GM10248 (cell line): ENCODE measurements at regions not wholly inside any gene's neighbourhood (a gene's known extent, or its start where the extent isn't known, plus 50 kb on each side); places are given as distances from the start of the nearest gene placed in this dataset.
"Not testable (repeated sequence)": the region's sequence is repeated elsewhere in the genome, so short reads cannot be mapped to it uniquely, and the experiment has no call there.

ENCODE experiments used
- CTCF ChIA-PET: fragments of 300-600 bp; sonication (Branson Sonifier 250); formaldehyde crosslinking; extraction: SDS; loops from one replicate; lab custom pipeline; 2021; ENCODE audit warnings: antibody characterized with exemption; lab: Yijun Ruan, JAX
- POLR2A ChIA-PET: fragments of 350-650 bp; sonication (Branson Sonifier 250); formaldehyde crosslinking; extraction: SDS; loops from one replicate; lab custom pipeline; 2020; ENCODE audit warnings: antibody characterized with exemption; lab: Yijun Ruan, JAX
- DNase-seq: peaks from one replicate; pipeline ENCODE4 v3.0.0; 2012; ENCODE audit errors: extremely low spot score

DNA sequence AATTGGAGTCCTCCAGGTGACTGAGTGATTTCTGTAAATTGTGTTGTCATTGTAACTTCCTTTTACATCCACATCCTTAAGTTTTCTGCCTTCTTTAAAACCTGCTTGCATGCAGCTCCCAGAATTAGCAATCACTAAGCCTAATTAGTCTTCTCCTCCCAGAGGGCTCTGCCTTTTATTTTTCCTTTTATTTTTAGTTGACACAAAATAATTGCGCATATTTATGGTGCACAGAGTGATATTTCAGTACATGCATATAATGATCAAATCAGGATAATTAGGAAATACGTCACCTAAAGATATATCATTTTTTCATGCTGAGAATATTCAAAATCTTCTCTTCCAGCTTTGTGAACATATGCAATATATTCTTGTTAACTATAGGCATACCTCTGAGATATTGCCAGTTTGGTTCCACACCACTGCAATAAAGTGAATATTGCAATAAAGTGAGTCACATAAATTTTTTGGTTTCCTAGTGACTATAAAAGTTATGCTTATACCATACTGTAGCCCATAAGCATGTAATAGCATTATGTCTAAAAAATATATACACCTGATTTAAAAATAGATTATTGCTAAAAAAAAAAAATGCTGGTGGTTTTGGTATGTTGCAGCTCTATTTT is 210.5 kb downstream of the BCL2L11 start:
- DNase-seq, CTCF ChIA-PET, POLR2A ChIA-PET: not testable (repeated sequence)

DNA sequence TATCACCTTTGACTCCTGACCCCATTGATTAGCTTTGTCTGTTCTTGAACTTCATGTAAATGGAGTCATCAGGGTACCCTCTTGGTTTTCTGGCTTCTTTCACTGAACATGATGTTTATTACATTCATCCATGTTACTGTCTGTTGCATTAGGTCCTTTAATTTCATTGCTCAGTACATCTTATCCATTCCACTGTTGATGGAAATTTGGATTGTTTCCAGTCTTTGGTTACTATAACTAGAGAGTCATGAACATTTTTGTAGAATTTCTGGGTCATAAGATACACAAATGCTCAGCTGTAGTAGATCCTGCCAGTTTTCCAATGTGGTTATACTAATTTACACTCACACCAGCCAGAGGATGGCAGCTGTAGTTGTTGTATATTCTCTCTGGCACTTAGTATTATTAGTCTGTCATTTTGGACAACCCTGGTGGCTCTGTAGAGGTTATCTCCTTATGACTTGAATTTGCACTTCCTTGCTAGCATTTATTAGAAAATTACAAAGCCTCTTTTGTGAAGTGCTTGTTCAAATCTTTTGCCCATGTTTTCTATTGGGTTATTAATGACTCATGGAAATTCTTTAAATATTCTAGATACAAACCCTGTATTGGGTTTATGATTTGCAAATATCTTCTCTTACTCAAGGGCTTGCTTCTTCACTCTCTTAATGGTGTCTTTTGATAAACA is 214.7 kb downstream of the BCL2L11 start:
- POLR2A ChIA-PET, CTCF ChIA-PET, DNase-seq: not testable (repeated sequence)

DNA sequence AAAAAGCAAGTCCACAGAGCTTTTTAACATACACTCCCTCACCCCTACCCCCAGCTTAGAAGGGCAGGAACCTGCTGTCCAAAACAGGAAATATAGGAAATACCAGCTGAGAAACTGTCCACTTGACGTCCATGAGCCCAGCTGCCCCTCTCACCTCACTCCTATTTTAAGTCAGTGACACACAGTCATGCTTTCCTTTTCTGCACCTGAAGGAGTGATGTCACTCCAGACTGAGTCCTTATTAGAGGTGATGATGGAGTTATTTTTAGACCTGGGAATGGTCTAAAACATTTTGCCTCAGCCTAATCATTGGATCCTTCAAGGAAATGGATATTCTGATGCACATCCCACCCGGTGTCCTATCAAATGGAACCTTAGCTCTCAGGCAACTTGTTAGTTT is 217.8 kb downstream of the BCL2L11 start:
- CTCF ChIA-PET, POLR2A ChIA-PET, DNase-seq: not testable (repeated sequence)

DNA sequence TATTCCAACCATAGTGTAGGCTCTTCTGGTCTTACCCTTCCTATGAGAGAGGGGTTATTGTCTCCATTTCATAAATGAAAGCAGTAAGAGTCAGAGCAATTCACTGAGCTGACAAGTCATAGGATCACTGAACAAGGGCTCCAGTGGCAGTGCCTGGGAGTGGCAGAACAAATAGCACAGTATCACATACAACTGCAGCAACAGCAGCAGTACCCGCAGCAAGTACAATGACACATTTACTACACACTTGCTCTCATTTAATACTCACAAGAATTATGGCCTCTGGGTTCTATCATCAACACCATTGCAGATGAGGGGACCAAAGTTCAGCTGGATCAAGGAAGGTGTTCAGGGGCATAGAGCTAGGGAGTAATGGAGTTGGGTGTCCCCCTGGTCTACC is 218.8 kb downstream of the BCL2L11 start:
- POLR2A ChIA-PET, DNase-seq, CTCF ChIA-PET: not testable (repeated sequence)

DNA sequence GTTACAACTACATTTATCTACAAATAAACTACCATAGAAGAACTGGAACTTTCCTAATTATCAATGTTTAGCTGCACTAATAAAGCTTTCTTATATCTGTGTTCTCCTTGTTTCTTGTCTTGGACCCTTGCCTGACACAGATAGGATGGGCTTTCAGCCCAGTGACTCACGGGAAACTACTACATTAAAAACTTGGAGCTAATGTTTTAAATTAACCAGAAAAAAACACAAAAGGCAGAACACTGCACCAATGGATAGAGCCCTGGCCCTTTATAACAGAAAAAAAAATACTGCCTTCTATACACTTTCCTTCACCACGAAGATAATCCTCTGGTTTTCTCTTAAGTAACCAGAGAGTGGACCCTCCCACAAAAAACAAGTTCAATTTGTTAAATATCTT is 223.9 kb downstream of the BCL2L11 start:
- POLR2A ChIA-PET, CTCF ChIA-PET, DNase-seq: not testable (repeated sequence)

DNA sequence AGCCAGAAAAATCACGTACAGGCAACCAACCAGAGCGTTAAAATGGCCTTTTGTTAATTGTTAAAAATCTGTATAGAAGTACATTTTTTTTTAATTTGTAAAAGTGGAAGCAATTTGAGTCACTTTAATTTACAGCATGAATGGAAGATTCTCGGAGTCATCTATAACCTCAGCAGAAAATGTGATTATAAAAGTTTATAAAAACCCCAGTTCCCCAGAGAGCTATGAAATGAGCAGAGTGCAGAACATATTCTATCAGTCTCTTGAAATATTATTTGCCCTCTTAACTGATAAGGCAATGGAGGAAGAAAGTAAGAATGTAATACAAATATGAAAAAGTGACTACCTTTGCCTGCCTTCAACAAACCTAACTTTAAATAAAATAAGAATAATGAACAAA is 224.7 kb downstream of the BCL2L11 start:
- CTCF ChIA-PET, POLR2A ChIA-PET, DNase-seq: not testable (repeated sequence)

DNA sequence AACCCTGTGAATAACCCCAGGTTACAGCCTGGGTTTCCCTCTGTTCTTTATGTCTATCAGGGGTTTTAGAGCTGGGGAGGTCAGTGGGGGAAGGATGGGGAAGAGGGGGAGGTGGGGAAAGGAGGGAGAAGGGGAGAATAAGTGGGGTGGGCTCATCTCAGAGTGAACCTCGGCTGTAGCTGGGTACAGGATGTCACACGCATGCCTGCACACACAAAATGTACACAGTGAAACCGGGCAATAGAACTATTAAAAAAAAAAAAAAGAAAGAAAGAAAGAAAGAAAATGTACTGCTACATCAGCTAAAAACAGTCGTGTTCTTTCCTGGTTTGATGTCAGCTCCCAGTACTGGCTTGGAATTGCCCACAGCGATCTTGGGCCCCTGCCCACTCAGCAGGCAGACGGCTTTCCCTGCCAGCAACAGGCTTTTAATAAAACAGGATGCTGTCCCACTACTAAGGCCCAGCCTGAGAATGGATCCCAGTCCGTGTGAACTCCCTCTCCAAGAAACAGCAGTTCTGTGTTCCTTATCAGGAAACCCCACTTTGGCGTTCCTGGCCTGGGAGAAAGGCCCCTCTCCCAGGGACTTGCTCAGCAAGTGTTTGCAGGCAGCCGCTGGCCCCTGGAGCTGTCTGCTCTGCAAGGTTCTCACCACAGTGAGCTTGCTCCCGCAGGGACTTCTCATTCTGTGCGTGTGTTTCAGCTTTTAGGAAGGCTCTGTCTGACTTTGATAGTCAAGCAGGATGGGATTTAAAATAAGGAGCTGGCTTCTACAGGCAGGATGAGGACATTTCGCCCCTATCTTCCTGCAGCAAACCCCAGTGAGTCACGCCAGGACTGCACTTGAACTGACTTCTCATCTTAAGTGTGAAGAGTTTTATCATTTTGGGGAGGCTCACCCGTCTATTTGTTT is 225.6 kb downstream of the BCL2L11 start:
- DNase-seq, CTCF ChIA-PET, POLR2A ChIA-PET: not testable (repeated sequence)

DNA sequence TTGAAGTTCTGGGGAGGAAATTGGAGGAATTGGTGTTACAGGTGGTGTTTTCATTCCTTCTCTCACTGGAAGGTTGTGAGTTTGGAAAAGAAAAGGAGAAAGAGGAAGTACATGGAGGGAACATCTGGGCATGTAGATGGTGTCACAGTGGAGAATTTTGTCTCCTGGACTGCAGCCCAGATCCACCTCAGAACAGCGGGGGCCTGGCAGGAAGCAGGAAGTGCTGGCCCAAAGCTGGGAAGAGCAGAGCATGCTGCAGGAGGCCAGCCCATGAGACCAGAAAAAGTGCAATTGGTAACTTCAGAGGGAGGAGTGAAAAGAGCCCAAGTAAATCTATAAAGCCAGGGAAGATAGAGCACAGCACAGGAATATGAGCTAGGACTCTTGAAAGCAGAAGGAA is 227.0 kb downstream of the BCL2L11 start:
- DNase-seq, POLR2A ChIA-PET, CTCF ChIA-PET: not testable (repeated sequence)

DNA sequence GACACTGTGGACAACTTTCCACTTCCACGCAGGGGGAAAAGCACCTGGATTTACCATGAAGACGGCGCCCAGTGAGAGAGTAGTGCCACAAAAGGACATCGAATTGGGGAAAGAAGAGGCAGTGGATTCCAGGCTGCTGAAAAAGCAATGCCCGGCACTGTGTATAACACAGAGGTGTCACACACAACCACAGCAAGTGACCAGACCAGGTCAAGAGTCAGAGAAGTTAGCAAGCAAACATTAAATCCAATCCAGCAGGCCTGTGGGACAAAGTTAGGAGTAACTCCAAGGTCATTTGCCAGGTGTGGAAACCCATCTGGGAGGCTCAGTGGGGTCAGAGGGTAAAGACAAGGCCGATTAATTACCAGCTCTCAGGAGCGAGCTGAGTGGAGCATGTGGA is 227.6 kb downstream of the BCL2L11 start:
- POLR2A ChIA-PET, CTCF ChIA-PET, DNase-seq: not testable (repeated sequence)

DNA sequence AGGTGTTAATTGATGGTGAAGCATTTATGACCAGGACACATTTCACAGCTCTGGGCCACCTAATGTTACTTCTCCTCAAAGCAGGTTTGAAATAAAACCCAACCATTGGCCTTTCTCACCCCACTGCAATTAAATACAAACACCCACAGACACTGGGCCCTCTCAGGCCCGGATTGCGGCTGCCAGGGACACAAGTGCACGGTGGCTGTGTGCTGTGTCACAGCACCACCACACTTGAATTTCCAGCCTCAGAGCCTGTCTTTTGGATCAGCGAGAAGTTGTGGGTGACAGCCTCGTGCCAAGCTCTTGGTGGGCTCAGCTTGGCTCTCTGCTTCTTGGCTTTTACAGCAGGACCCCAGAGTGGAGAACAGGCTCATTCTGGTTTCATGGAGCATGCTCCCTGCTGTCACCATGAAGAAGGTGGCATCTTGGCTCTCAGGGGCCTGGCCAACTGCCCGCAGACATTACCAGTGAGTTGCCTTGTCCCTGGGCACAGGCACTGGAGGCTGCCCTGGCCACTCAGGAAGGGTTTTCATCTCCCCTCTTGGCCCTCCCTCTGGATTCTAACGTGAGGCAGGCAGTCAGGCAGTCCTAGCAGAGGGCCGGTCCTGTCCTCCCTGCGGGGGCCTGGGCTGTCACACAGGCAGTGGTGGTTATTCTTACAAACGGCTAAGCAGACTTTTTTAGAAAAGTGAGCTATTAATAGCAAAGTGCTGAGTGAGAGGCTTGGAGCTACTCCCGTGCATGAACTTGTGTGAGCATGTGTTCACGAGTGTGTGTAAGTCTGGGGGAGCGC is 234.5 kb downstream of the BCL2L11 start:
- POLR2A ChIA-PET, CTCF ChIA-PET: not testable (repeated sequence)

DNA sequence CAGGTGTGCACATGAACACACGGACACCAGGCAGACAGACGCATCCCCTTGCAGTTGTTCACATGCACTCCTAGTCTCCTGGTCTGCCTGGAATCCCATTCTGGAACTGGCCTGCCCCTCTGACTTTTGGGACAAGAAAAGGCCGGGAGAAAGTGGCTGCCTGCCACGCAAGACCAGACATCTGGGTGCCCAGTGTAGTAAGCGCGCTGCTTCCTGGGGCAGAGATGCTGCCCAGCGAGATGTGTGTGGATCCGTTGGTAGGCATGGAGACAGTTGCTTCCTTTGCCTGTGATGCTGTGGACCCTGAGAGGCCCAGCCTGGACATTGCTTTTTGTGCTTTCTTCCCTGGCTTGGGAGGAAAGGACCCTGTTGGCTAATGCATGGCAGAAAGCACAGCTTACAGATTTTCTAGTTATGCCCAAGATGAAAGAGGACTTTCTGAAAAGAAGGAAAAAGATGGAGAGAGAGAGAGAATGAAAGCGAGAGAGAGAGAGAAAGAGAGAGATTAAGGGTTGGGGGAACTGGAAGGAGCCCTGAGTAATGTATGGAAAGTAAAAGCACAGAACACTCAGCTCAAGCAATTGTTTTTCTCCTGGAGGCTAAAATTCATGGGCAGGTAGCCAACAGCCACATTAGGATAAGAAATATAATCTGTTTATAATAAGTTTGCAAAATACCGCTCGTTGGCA is 235.3 kb downstream of the BCL2L11 start:
- DNase-seq, CTCF ChIA-PET, POLR2A ChIA-PET: not testable (repeated sequence)

More for the DNA sequence above, 234.5 kb downstream of the BCL2L11 start:
- DNase-seq: not testable (repeated sequence)

DNA sequence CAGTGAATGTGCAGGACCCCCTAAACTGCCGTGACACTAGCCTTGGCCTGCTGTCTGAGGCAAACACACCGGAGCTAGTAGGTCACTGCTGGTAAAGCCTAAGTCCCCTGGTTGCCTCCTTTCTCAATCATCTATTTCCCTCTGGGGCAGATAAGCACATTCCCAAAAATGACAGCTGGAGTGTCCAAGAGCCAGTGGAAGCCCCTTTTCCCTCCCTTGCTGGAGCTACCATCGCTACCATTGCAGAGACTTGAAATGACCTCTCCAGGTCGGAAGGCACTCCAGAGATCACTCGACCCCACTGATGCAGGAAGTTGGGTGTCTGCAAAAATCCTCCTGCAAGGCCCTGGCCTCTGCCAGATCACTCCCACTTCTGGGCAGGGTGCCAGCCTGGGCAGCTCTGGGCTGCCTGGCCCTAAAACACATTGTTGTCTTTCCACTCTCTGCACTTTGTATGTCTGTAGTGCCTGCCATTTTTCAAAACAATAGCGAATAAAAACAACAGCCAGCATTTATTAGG is 235.9 kb downstream of the BCL2L11 start:
- POLR2A ChIA-PET, DNase-seq, CTCF ChIA-PET: not testable (repeated sequence)

DNA sequence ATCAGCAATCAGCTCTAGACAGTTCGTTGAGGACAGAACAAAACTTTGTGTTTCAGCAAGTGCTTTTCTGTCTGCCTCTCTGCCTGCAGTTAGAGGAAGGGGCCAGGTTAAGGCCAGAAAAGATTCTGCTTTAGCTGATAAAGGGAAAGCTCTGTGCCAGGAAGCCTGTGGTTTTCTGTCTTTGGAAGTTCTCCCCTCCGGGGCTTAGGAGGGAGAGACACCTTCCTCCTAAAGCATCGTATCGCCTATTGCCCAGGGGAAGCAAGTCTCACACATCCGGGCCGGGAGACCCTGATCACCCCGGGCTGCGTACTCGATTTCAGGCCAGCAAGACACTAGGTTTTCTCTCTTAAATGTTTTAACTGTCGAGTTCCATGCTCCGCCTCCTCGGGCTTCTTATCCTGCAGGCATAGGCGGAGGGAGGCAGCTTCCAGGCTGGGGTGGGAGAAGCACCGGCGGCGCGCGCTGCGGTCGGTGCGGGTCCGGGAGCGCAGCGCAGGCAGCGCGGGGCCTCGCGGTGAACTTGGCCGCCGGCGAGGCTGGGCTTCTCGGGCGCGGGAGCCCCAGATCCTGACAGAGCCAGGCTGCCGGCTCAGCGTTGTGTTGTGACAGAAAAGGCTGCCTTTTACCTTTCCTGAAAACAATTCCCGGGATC is 245.4 kb downstream of the BCL2L11 start:
- DNase-seq, CTCF ChIA-PET, POLR2A ChIA-PET: not testable (repeated sequence)

DNA sequence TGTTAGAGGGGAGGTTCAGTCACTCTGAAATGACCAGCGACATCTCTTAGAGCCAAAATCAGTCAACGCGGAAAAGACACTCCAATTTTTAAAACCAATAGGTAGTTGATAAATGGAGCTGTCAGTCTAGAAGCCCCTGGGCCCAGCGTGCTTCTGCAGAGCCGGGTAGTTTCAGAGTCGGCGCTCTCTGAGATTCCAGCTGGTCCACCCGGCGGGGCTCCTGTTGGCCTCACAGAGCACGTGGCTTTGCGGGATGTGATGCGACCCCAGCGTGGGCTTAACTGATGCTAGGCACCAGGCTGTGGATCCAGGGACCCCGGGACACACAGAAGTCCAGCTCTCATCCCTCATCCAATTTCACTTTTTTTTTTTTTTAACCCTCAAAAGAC is 245.9 kb downstream of the BCL2L11 start:
- DNase-seq, POLR2A ChIA-PET, CTCF ChIA-PET: not testable (repeated sequence)

DNA sequence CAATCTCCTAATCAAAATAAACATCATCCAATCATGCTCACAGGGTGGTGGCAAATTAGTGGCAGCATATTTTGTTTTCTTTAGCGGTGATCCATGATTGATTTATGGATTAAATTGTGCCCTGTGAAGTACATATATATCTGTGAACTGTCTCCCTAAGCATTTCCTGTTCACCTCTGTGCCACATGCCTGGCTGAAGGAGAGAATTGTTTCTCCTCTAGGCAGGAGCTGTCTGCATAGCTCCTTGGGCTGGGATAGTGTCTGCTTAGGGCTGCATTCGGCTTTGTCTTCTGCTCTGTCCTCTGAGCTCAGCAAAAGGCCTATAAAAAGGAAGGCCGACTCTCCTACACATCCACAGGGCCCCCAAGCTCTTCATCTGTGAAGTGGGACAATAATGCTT is 246.4 kb downstream of the BCL2L11 start:
- CTCF ChIA-PET, DNase-seq, POLR2A ChIA-PET: not testable (repeated sequence)

DNA sequence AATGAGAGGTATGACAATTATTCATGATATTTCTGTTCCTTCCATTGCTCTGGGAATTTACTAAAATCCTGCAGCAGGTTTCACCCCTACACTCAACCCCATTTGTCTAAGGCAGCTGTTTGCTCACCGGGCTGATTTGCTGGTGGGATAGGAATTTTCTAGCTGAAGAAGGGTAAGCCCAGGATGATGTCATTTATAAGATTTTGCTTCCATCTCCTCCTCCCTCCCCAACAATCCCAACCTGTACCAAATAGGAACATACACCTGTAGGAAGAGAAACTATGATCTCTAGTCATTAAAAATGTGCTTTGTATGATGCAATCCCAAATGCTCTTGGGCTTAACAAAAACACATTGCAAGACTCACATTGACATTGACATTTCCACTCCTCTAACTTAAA is 247.2 kb downstream of the BCL2L11 start:
- POLR2A ChIA-PET, CTCF ChIA-PET, DNase-seq: not testable (repeated sequence)

DNA sequence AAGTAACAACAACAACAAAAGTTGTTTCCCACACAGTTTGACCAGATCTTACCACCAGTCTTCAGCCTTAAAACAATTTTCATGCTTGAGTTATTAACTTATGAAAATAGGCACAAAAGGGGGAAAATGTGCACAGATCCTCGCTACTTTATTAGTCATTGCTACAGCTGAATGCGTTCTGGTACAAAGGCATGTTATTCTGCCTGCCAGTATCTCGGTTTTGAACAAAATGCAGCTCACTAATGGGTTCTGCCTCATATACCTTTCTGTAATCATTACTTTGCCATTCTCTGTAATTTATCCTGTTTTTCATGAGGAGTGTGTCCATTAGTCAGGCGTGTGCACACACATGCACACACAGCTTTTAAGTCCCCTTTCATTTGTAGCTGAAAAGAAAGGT is 247.6 kb downstream of the BCL2L11 start:
- CTCF ChIA-PET, POLR2A ChIA-PET: not testable (repeated sequence)

More for the DNA sequence above, 247.6 kb downstream of the BCL2L11 start:
- not testable (repeated sequence) for DNase-seq
